Stimulated activated naive CD4-positive, alpha-beta T cell (primary cell): ENCODE measurements at regions not wholly inside any gene's neighbourhood (a gene's known extent, or its start where the extent isn't known, plus 50 kb on each side); places are given as distances from the start of the nearest gene placed in this dataset.
"Not testable (repeated sequence)": the region's sequence is repeated elsewhere in the genome, so short reads cannot be mapped to it uniquely, and the experiment has no call there.

Experiments
- DNase-seq, 6 experiments: peaks; one replicate each; lab custom pipeline; 2025; lab: John Stamatoyannopoulos, UW

DNA sequence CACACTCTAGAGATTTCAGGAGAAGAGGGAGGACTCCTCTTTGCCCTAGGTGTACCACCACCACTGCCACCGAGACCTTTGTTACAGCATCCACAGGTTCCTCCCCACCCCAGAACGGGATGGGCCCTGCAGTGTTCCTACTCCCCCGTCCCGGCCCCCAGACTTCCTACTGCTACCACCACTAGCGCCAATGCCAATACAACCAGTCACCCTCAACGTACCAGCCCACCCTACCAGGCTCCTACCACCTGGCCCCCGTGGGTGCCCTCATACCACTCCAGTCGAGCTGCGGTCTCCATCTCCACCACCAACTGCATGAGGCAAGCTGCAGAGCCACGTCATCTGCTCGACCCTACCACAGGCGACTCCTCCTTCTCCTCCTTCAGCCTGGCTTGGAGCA lies 437.1 kb upstream of the ZNF337 start:
- DNase-seq = not testable (repeated sequence)

DNA sequence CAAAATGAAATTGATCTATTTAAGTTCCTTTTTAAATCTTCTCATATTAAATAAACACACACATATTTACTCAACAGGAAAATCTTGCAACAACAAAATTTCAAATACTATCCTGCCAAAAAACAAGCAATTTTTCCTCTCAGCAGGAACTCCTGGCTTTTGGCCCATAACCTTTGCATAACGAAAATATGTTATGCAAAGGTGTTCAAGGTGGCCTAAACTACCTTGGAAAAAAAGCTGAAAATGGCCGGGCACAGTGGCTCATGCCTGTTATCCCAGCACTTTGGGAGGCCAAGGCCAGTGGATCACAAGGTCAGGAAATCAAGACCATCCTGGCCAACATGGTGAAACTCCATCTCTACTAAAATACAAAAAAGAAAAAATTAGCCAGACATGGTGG lies 424.3 kb upstream of the ZNF337 start:
- DNase-seq = not testable (repeated sequence)

DNA sequence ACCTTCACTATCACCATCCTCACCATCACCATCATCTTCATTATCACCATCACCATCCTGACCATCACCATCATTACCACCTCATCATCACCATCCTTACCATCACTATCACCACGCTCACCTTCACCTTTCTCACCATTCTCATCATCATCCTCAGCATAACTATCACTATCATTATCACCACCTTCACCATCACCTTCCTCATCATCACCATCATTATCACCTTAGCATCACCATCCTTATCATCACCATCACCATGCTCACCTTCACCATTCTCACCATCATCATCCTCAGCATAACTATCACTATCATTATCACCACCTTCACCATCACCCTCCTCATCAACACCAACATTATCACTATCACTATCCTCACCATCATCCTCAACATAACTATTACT lies 397.8 kb upstream of the ZNF337 start:
- not testable (repeated sequence) for DNase-seq

- not testable (repeated sequence) for DNase-seq
Observed at GRCh38 chr20:26091921-26092320, 395.3 kb upstream of the ZNF337 start.

GRCh38 chr20:26086195-26086594 lies 389.5 kb upstream of the ZNF337 start:
- DNase-seq = not testable (repeated sequence)

GRCh38 chr20:26073972-26074371 lies 377.3 kb upstream of the ZNF337 start:
- DNase-seq = not testable (repeated sequence)

DNA sequence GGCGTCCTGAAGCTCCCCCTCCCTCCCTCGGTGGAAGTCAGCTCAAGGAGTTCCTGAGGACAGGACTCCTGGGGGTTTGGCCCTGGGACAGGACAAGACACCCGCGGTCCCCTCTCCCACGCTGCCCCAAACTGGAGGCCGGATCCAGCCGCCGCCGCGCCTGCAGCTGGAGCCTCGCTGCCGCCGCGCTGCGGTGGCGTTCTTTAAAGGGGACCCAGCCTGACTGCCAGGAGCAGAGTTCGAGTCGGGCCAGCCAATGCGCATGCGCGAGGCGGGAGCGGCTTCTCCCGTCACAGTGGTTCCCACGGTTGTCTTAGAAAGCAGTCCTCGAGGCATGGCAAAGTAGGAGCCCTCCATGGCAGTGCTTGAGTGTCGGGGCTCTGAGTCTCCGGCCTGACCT lies 362.7 kb upstream of the ZNF337 start:
- not testable (repeated sequence) for DNase-seq

DNA sequence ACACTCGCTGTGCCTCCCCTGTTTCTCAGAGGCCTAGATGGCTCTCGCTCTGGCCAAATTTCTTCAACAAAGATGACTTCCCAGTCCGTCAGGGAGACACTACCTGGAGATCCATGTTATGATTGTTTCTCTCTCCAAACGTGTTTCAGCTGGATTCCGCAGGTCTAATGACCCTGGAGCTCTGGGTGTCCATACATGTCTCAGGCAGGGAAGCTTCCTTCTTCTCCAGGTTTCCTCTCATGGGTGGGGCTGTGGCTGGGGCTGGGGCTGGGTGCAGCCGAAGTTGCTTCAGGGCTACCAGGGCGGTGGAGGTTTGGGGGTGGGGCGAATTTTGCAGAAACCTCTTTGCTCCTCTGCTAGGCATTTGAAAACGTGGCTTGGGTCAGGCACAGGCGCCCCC lies 361.8 kb upstream of the ZNF337 start:
- DNase-seq = not testable (repeated sequence)

DNA sequence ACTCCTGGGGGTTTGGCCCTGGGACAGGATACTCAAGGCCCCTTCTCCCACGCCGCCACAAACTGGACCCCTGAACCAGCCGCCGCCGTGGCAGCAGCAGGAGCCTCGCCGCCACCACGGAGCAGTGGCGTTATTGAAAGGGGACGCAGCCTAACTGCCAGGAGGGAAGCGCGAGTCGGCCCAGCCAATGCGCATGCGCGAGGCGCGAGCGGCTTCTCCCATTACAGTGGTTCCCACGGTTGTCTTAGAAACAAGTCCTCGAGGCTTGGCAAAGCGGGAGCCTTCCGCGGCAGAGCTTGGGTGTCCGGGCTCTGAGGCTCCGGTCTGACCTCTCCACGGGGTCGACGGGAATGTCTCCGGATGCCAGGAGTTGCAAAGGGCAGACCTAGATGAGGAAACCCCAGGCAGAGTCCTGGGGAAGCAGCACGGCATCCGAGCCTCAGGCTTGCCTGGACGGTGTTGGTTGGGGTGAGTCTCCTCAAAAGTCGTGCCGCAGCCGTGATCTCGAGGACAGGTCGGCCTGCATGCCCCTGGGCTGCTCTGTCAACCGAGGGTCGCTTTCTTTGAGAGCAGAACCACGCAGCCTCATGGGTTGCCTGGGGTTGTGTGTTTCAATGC lies 360.6 kb upstream of the ZNF337 start:
- DNase-seq = not testable (repeated sequence)

- DNase-seq = not testable (repeated sequence)
Observed at GRCh38 chr20:26025792-26026191, 329.1 kb upstream of the ZNF337 start.

DNA sequence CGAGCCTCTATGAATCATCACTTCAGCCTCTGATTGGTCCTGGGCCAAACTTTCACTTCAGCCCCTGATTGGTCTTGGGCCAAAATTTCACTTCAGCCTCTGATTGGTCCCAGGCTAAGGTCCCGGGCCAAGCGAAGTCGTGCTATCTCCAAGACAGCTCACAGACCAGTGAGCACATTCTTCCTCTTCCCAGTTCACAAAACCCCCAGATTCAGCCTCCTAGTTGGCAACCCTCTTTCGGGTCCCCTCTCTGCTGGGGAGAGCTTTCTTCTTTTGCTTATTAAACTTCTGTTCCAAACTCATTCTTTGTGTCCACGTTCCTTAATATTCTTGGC lies 314.3 kb upstream of the ZNF337 start:
- DNase-seq = not testable (repeated sequence)

DNA sequence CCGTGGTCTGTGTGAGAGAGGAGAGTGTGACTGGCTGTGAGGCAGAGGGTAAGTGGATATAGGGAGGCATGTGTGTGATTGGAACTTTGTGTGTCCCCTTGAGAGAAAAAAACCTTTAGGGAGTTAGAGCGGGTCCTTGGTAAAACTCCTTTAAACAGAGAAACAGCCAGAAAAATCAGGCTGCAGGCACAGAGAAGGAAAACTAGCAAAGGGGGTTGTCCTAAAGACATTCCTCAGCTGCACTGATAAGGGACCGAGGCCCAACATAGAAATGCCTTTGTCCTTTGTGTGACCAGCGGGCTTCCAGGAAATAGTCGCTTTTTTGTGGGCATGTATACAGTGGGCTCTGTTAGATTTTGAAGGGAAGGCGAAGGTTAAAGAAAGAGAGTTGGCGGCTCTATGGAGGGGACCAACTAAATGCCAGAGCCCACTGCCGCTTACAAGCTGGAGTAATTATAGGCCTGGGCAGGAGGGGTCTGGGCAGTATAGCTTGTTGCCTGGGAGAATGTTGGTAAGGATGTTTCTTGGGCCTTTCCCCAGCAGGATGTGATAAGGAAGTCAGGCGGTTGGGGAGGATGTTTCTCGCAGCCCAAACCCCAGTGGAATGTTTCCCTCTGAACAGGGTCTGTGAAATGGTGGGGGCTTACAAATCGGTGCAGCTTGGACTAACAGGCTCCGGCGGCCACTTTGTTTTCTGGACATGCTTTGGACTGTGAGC lies 313.7 kb upstream of the ZNF337 start:
- peak in 2 of 6 experiments; percentile 1 to 37 for DNase-seq

DNA sequence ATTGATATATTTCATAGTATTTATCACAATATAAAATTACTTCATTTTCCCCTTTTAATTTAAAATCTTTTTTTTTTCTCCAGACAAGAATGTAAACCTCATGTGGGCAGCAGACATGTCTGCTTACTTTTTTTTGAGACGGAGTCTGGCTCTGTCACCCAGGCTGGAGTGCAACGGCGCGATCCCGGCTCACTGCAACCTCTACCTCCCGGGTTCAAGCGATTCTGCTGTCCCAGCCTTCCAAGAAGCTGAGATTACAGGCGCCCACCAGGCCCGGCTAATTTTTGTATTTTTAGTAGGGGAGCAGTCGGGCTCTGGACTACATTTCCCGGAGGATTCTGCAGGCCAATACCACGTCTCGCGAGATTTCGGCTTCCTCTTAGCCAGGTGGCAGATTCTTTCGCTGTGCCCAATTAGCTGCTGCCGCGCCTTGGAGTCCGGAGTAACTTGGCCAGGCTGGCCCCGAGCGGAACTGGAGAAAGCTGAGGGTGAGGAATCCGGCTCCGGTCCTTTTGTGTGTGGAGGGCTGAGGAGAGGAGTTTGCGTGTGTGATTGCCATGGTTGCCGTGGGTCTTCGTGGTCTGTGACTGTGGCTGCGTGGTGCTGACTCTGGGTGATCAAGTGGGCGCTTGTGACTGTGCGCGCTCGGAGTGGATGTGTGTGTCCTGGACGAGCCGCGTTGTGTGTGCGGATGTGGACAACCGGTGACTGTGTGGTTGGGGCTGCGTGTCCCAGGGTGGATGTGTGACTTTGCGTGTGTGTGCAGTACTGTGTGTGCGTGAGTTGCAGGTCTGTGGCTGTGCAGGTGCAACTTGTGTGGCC lies 313.0 kb upstream of the ZNF337 start:
- peak; percentile 11 to 70 (median 38) for DNase-seq

GRCh38 chr20:26008026-26008425 lies 311.4 kb upstream of the ZNF337 start:
- DNase-seq = not testable (repeated sequence)

- not testable (repeated sequence) for DNase-seq
Observed at GRCh38 chr20:26006164-26006563, 309.5 kb upstream of the ZNF337 start.

DNA sequence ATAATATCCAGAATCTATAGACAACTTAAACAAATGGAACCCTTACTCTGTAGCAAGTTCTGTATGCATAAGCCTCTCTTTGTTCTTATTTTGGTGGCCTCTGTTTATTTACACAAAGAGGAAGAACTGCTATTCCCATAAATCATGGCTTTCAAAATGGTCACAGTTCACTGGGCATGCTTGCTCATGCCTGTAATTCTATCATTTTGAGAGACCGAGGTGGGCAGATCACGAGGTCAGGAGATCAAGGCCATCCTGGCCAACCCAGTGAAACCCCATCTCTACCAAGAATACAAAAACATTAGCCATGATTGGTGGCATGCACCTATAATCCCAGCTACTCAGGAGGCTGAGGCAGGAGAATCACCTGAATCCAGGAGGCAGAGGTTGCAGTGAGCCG lies 307.3 kb upstream of the ZNF337 start:
- DNase-seq = not testable (repeated sequence)

GRCh38 chr20:25997367-25998038 lies 300.9 kb upstream of the ZNF337 start:
- DNase-seq = not testable (repeated sequence)

GRCh38 chr20:25992146-25992545 lies 295.5 kb upstream of the ZNF337 start:
- DNase-seq = no peak

- no peak for DNase-seq
Observed at GRCh38 chr20:25991756-25992130, 295.1 kb upstream of the ZNF337 start.

DNA sequence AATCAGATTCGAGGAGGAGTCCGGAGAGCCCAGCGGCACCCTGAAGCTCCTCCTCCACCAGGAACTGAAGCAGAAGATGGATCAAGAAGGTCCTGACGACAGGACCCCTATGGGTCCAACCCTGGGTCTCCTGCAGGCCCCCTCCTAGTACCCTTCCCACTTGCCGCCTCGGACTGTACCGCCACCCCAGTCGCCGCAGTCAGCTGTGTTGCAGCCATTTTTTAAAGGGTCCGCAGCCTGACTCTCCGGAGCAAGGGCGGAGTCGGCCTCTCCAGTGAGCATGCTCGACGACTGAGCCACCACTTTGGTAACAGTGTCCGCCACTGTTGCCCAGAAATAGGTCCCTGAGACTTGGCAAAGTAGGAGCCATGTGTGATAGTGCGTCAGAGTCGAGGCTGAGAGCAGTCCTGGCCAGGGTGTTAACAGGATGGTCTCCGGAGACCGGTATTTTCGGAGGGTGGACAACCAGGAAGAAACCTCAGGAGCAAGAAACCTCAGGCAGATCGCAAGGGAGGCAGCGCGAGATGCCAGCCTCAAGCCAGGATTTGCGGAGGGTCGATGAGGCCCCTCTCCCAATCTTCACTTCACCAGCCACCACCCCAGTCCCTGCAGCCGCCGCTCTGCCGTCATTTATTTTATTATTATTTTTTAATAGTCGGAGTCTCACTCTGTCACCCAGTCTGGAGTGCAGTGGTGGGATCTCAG lies 294.6 kb upstream of the ZNF337 start:
- DNase-seq = no peak

GRCh38 chr20:25989686-25990085 lies 293.0 kb upstream of the ZNF337 start:
- DNase-seq = not testable (repeated sequence)

- no peak for DNase-seq
Observed at GRCh38 chr20:25989196-25989595, 292.5 kb upstream of the ZNF337 start.
